Posterior vena cava (tissue), 2 donors: ENCODE measurements at regions not wholly inside any gene's neighbourhood (a gene's known extent, or its start where the extent isn't known, plus 50 kb on each side); places are given as distances from the start of the nearest gene placed in this dataset.
"Not testable (repeated sequence)": the region's sequence is repeated elsewhere in the genome, so short reads cannot be mapped to it uniquely, and the experiment has no call there.

Source experiments
- DNase-seq: peaks from one replicate; pipeline ENCODE4 v3.0.0-alpha.2; 2020; ENCODE audit warnings: low spot score
- intact Hi-C, 2 donors: fragments of 100-400 bp; cut with DNase I; formaldehyde crosslinking; loops; one replicate each; pipeline versions ENCODE4 v1.14.1 to v1.14.2; 2022 to 2023
- donor health status: DM: yes; HTN: yes; CAD: no.
- donor health status: DM: yes; HTN: yes; CAD: no.

- DNase-seq, result peak; percentile 65
- intact Hi-C loops, result not testable (repeated sequence)
Measured at GRCh38 chr14:105920803-105921755, 394.7 kb downstream of the TMEM121 start.

- DNase-seq, result peak; percentile 67
- intact Hi-C loops, result not testable (repeated sequence)
Measured at GRCh38 chr14:105921781-105922180, 395.4 kb downstream of the TMEM121 start.

- intact Hi-C loops, DNase-seq: not testable (repeated sequence)
Measured at GRCh38 chr14:105923520-105924191, 397.3 kb downstream of the TMEM121 start.

- intact Hi-C loops, result no loop called here
- no peak for DNase-seq
Measured at GRCh38 chr14:105924951-105925591, 398.7 kb downstream of the TMEM121 start.

GRCh38 chr14:105925615-105926372, 399.4 kb downstream of the TMEM121 start:
- intact Hi-C loops, result no loop called here
- peak; percentile 75 for DNase-seq

GRCh38 chr14:105926373-105927095, 400.2 kb downstream of the TMEM121 start:
- intact Hi-C loops, result no loop called here
- DNase-seq, result peak; percentile 76

GRCh38 chr14:105927096-105928060, 401.0 kb downstream of the TMEM121 start:
- intact Hi-C loops, result no loop called here
- peak; percentile 64 for DNase-seq

GRCh38 chr14:105928171-105929111, 402.1 kb downstream of the TMEM121 start:
- intact Hi-C loops, result not testable (repeated sequence)
- peak; percentile 78 for DNase-seq

GRCh38 chr14:105929327-105930081, 403.1 kb downstream of the TMEM121 start:
- peak; percentile 70 for DNase-seq
- intact Hi-C loops, result no loop called here

GRCh38 chr14:105930572-105930971, 404.2 kb downstream of the TMEM121 start:
- peak; percentile 72 for DNase-seq
- intact Hi-C loops, result no loop called here

GRCh38 chr14:105931808-105932483, 405.6 kb downstream of the TMEM121 start:
- intact Hi-C loops, result no loop called here
- no peak for DNase-seq

GRCh38 chr14:105933238-105933637, 406.9 kb downstream of the TMEM121 start:
- DNase-seq, result no peak
- intact Hi-C loops, result no loop called here

- intact Hi-C loops, result no loop called here
- no peak for DNase-seq
Measured at GRCh38 chr14:105935384-105935783, 409.0 kb downstream of the TMEM121 start.

GRCh38 chr14:105937253-105938054, 411.1 kb downstream of the TMEM121 start:
- intact Hi-C loops, result no loop called here
- no peak for DNase-seq
